ENCODE measurements at regions not wholly inside any gene's neighbourhood (a gene's known extent, or its start where the extent isn't known, plus 50 kb on each side); places are given as distances from the start of the nearest gene placed in this dataset.
"Not testable (repeated sequence)": the region's sequence is repeated elsewhere in the genome, so short reads cannot be mapped to it uniquely, and the experiment has no call there.

GRCh38 chr2:111410868-111411406, 290.2 kb downstream of the BCL2L11 start:
- not testable (repeated sequence) for TF ChIP-seq CTCF (IDR thresholded peaks at IDR 0.05); EZH2 (IDR thresholded peaks at IDR 0.05; ENCODE audit: borderline replicate concordance, insufficient read depth, low read depth, low read length, poor library complexity, severe bottlenecking)
